ENCODE measurements at regions not wholly inside any gene's neighbourhood (a gene's known extent, or its start where the extent isn't known, plus 50 kb on each side); places are given as distances from the start of the nearest gene placed in this dataset.

GRCh38 chr12:92566448-92567019 is 136.3 kb upstream of the PLEKHG7 start:
- TF ChIP-seq OSR1 (CRISPR knock-in tag; IDR thresholded peaks at IDR 0.05) (no peak), RARB (CRISPR knock-in tag; IDR thresholded peaks at IDR 0.05) (no peak), POU6F1 (CRISPR knock-in tag; IDR thresholded peaks at IDR 0.05; ENCODE audit: borderline replicate concordance, low read depth) (no peak), ZFP30 (CRISPR knock-in tag; IDR thresholded peaks at IDR 0.05) (no peak), TOX (CRISPR knock-in tag; IDR thresholded peaks at IDR 0.05; ENCODE audit: borderline replicate concordance) (no peak)
- TF ChIP-seq, protein P1, sequence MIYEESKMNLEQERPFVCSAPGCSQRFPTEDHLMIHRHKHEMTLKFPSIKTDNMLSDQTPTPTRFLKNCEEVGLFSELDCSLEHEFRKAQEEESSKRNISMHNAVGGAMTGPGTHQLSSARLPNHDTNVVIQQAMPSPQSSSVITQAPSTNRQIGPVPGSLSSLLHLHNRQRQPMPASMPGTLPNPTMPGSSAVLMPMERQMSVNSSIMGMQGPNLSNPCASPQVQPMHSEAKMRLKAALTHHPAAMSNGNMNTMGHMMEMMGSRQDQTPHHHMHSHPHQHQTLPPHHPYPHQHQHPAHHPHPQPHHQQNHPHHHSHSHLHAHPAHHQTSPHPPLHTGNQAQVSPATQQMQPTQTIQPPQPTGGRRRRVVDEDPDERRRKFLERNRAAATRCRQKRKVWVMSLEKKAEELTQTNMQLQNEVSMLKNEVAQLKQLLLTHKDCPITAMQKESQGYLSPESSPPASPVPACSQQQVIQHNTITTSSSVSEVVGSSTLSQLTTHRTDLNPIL (CRISPR knock-in tag; IDR thresholded peaks at IDR 0.05; ENCODE audit: low read depth), result no peak
- TF ChIP-seq, protein P2, sequence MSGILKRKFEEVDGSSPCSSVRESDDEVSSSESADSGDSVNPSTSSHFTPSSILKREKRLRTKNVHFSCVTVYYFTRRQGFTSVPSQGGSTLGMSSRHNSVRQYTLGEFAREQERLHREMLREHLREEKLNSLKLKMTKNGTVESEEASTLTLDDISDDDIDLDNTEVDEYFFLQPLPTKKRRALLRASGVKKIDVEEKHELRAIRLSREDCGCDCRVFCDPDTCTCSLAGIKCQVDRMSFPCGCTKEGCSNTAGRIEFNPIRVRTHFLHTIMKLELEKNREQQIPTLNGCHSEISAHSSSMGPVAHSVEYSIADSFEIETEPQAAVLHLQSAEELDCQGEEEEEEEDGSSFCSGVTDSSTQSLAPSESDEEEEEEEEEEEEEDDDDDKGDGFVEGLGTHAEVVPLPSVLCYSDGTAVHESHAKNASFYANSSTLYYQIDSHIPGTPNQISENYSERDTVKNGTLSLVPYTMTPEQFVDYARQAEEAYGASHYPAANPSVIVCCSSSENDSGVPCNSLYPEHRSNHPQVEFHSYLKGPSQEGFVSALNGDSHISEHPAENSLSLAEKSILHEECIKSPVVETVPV (CRISPR knock-in tag; IDR thresholded peaks at IDR 0.05), result no peak
- no peak for ATAC-seq

GRCh38 chr12:92563819-92564218 is 139.0 kb upstream of the PLEKHG7 start:
- no peak for TF ChIP-seq PATZ1 (CRISPR knock-in tag; IDR thresholded peaks at IDR 0.05; ENCODE audit: borderline replicate concordance)
- no peak for TF ChIP-seq ZNF565 (CRISPR knock-in tag; conservative IDR thresholded peaks at IDR 0.05; ENCODE audit: low read depth)
- no peak for TF ChIP-seq CSDC2 (CRISPR knock-in tag; IDR thresholded peaks at IDR 0.05)
- no peak for TF ChIP-seq ZNF70 (CRISPR knock-in tag; IDR thresholded peaks at IDR 0.05)
- TF ChIP-seq, protein P1 (CRISPR knock-in tag; IDR thresholded peaks at IDR 0.05; ENCODE audit: low read depth), result no peak
- no peak for TF ChIP-seq ARNTL (CRISPR knock-in tag; IDR thresholded peaks at IDR 0.05; ENCODE audit: borderline replicate concordance, low read depth)
- TF ChIP-seq ZFP30 (CRISPR knock-in tag; IDR thresholded peaks at IDR 0.05), result no peak
- TF ChIP-seq OSR1 (CRISPR knock-in tag; IDR thresholded peaks at IDR 0.05), result no peak
- TF ChIP-seq BACH2 (CRISPR knock-in tag; IDR thresholded peaks at IDR 0.05; ENCODE audit: borderline replicate concordance), result no peak
- TF ChIP-seq, protein P3, sequence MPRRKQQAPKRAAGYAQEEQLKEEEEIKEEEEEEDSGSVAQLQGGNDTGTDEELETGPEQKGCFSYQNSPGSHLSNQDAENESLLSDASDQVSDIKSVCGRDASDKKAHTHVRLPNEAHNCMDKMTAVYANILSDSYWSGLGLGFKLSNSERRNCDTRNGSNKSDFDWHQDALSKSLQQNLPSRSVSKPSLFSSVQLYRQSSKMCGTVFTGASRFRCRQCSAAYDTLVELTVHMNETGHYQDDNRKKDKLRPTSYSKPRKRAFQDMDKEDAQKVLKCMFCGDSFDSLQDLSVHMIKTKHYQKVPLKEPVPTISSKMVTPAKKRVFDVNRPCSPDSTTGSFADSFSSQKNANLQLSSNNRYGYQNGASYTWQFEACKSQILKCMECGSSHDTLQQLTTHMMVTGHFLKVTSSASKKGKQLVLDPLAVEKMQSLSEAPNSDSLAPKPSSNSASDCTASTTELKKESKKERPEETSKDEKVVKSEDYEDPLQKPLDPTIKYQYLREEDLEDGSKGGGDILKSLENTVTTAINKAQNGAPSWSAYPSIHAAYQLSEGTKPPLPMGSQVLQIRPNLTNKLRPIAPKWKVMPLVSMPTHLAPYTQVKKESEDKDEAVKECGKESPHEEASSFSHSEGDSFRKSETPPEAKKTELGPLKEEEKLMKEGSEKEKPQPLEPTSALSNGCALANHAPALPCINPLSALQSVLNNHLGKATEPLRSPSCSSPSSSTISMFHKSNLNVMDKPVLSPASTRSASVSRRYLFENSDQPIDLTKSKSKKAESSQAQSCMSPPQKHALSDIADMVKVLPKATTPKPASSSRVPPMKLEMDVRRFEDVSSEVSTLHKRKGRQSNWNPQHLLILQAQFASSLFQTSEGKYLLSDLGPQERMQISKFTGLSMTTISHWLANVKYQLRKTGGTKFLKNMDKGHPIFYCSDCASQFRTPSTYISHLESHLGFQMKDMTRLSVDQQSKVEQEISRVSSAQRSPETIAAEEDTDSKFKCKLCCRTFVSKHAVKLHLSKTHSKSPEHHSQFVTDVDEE (CRISPR knock-in tag; IDR thresholded peaks at IDR 0.05), result no peak
- TF ChIP-seq, protein P2 (CRISPR knock-in tag; IDR thresholded peaks at IDR 0.05), result no peak
- no peak for TF ChIP-seq ZC3H10 (CRISPR knock-in tag; IDR thresholded peaks at IDR 0.05)
- no peak for TF ChIP-seq ESRRG (CRISPR knock-in tag; IDR thresholded peaks at IDR 0.05)
- TF ChIP-seq RARB (CRISPR knock-in tag; IDR thresholded peaks at IDR 0.05), result no peak
- TF ChIP-seq ISL1 (CRISPR knock-in tag; IDR thresholded peaks at IDR 0.05), result no peak
- TF ChIP-seq GLIS3 (CRISPR knock-in tag; IDR thresholded peaks at IDR 0.05), result no peak
- no peak for ATAC-seq

All from SK-N-SH treated with all-trans-retinoic acid at 6 μM for 48 hours (cell line).